Ishikawa (cell line): ENCODE measurements at regions not wholly inside any gene's neighbourhood (a gene's known extent, or its start where the extent isn't known, plus 50 kb on each side); places are given as distances from the start of the nearest gene placed in this dataset.

Experiments
- CEBPB ChIP-seq: IDR thresholded peaks from 2 replicates; pipeline ENCODE4 v1.6.1; 2012
- CREB1 ChIP-seq: IDR thresholded peaks from 2 replicates; pipeline ENCODE4 v1.6.1; 2012; ENCODE audit warnings: low read depth
- EGR1 ChIP-seq: IDR thresholded peaks from 2 replicates; pipeline ENCODE4 v1.6.1; 2012
- EP300 ChIP-seq: IDR thresholded peaks from 2 replicates; pipeline ENCODE4 v1.6.1; 2012; ENCODE audit warnings: borderline replicate concordance
- FOXM1 ChIP-seq: IDR thresholded peaks from 2 replicates; pipeline ENCODE4 v1.6.1; 2012; ENCODE audit warnings: low read depth, borderline replicate concordance
- NFIC ChIP-seq: IDR thresholded peaks from 2 replicates; pipeline ENCODE4 v1.6.1; 2012
- RAD21 ChIP-seq: IDR thresholded peaks from 2 replicates; pipeline ENCODE4 v1.6.1; 2012; ENCODE audit warnings: low read depth
- TAF1 ChIP-seq: IDR thresholded peaks from 2 replicates; pipeline ENCODE4 v1.6.1; 2012; ENCODE audit warnings: low read depth, mild to moderate bottlenecking
- TCF12 ChIP-seq: IDR thresholded peaks from 2 replicates; pipeline ENCODE4 v1.6.1; 2012; ENCODE audit warnings: low read depth
- TEAD4 ChIP-seq: IDR thresholded peaks from 2 replicates; pipeline ENCODE4 v1.6.1; 2012
- YY1 ChIP-seq: IDR thresholded peaks from 2 replicates; pipeline ENCODE4 v1.6.1; 2012; ENCODE audit warnings: low read depth
- ZBTB7A ChIP-seq: IDR thresholded peaks from 2 replicates; pipeline ENCODE4 v1.6.1; 2012; ENCODE audit warnings: low read depth
- TF ChIP-seq, protein P1 (sequence below): IDR thresholded peaks from 2 replicates; pipeline ENCODE4 v1.6.1; 2012; ENCODE audit warnings: low read depth, mild to moderate bottlenecking
- TF ChIP-seq, protein P2 (sequence below): IDR thresholded peaks from 2 replicates; pipeline ENCODE4 v1.6.1; 2012
- TF ChIP-seq, protein P3 (sequence below): IDR thresholded peaks from 2 replicates; pipeline ENCODE4 v1.6.1; 2012

DNA sequence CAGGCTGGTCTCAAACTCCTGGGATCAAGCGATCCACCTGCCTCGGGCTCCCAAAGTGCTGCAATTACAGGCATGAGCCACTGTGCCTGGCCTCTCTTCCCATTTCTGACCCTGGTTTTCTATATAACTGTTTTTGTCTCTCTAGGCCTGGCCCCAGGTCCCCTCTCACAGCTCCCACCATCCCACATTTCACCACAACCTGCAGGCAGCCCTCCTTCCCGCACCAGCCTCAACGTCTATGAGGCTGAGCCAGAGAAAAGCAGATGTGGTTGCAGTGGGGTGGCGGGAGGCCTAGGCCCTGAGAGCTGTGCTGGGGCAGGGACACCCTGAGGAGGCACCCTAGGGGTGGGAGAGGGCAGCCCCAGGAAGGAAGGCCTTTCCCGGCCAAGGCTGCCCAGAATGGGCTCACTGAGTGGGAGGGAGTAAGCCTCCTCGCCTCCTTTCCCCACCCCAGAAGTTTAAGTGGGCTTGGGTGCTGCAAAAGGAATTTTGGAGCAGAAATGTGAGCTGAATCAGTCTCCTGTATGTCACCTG lies 99.7 kb downstream of the LSM3 start:
- TF ChIP-seq EGR1 (no peak), TCF12 (no peak), FOXM1 (no peak), NFIC (no peak), RAD21 (no peak), TAF1 (no peak), EP300 (no peak), CEBPB (no peak), TEAD4 (no peak), YY1 (no peak), ZBTB7A (no peak), CREB1 (no peak)
- TF ChIP-seq, protein P1, sequence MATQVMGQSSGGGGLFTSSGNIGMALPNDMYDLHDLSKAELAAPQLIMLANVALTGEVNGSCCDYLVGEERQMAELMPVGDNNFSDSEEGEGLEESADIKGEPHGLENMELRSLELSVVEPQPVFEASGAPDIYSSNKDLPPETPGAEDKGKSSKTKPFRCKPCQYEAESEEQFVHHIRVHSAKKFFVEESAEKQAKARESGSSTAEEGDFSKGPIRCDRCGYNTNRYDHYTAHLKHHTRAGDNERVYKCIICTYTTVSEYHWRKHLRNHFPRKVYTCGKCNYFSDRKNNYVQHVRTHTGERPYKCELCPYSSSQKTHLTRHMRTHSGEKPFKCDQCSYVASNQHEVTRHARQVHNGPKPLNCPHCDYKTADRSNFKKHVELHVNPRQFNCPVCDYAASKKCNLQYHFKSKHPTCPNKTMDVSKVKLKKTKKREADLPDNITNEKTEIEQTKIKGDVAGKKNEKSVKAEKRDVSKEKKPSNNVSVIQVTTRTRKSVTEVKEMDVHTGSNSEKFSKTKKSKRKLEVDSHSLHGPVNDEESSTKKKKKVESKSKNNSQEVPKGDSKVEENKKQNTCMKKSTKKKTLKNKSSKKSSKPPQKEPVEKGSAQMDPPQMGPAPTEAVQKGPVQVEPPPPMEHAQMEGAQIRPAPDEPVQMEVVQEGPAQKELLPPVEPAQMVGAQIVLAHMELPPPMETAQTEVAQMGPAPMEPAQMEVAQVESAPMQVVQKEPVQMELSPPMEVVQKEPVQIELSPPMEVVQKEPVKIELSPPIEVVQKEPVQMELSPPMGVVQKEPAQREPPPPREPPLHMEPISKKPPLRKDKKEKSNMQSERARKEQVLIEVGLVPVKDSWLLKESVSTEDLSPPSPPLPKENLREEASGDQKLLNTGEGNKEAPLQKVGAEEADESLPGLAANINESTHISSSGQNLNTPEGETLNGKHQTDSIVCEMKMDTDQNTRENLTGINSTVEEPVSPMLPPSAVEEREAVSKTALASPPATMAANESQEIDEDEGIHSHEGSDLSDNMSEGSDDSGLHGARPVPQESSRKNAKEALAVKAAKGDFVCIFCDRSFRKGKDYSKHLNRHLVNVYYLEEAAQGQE = no peak
- TF ChIP-seq, protein P2, sequence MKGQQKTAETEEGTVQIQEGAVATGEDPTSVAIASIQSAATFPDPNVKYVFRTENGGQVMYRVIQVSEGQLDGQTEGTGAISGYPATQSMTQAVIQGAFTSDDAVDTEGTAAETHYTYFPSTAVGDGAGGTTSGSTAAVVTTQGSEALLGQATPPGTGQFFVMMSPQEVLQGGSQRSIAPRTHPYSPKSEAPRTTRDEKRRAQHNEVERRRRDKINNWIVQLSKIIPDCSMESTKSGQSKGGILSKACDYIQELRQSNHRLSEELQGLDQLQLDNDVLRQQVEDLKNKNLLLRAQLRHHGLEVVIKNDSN = no peak; the same call in 1 of the 2 replicates
- TF ChIP-seq, protein P3, sequence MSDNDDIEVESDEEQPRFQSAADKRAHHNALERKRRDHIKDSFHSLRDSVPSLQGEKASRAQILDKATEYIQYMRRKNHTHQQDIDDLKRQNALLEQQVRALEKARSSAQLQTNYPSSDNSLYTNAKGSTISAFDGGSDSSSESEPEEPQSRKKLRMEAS = no peak

DNA sequence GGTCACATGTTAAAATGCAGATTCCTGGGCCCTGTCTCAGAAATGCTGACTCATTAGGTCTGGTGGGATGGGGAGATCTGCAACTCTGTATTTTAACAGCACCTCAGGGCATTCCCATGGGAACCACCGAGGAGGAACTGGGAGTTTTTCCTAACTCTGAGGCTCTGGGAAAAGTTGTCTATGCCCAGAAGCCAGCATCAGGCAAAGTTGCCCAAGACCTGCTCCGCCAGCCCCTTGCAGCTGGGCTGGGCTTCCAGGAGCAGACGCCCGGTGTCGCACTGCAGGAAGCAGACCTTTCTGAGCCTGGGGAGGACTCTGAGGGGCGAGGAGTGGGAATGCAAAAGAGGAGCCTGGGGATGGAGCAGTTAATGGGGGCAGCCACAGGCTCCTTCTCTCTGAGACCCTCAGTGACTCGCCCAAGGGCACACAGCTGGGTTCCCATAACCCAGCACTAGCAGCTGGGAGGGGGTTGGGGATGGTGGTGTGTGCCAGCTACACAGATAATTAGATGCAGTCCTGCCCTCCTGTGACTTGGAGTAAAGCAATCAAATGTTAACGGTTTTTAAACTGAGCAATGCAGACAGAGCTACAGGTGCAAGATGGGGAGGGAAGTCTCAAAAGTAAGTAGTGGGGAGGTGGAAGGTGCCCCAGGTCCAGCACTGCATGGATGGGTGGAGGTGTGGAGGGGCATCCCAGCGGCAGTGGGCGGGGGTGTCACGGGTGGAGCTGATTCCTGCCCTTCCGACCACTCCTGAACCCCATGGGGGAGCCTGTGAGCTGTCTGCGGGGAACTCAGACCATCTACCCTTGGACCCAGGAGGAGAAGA lies 100.4 kb downstream of the LSM3 start:
- TF ChIP-seq TCF12 (no peak), RAD21 (peak; percentile 13; the same call in 1 of the 2 replicates), CREB1 (no peak), YY1 (no peak), CEBPB (no peak), NFIC (no peak), TAF1 (no peak)
- TF ChIP-seq, protein P2 = peak; percentile 66; the same call in 1 of the 2 replicates

DNA sequence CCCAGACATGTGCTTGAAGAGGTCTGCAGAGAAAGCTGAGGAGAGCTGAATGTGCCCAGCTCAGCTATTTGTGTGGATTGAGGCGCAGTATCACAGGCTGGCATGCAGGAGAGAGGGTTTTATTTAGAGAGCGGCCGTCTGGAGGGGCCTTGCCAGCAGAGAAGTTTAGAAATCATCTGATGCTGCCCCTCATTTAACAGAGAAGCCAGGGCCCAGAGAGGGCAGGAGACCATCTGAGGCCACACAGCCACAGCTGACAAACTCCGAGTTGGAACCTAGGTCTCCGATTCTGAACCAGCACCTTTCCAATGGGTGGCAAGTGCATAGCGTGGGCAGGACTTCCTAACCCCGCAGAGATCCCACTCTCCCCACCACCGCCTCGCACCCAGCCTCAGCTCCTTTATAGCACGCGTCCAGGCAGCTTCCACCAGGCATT lies 101.0 kb downstream of the LSM3 start:
- no peak for TF ChIP-seq CEBPB
- no peak for TF ChIP-seq TAF1
- no peak for TF ChIP-seq EP300
- TF ChIP-seq FOXM1 = no peak
- no peak for TF ChIP-seq TCF12
- no peak for TF ChIP-seq RAD21
- no peak for TF ChIP-seq NFIC

DNA sequence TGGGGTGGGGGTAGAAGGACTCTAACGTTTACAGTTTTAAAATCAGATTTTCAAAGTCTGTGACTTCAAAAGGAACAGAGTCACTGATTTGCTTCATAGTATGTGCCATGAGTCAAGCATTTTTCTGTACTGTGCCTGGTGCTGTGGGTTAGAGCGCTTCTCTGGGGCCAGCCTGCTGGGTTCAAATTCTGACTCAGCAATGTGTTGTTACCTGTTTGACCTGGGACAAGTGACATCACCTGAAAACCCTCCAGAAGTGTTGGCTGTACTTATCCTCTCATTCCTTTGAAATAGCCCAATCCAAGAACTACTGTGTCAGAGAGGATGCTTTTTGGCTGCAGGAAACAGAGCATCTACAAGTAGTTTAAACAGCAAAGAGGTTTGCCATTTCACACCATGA lies 101.7 kb downstream of the LSM3 start:
- no peak for TF ChIP-seq RAD21
- TF ChIP-seq EP300 = no peak
- TF ChIP-seq TCF12 = no peak

DNA sequence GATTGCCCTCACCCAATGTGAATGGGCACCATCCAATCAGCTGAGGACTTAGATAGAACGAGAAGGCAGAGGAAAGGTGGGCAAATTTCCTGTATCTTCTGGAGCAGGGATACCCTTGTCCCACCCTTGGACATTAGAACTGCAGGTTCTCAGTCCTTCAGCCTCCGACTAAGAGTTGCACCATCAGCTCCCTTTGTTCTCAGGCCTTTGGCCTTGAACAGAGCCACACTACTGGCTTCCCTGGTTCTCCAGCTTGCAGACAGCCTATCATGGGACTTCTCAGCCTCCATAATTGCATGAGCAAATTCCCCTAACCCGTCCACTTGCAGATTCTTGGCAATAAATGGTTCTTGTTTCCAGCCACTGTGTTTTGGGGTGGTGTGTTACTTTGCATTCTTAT lies 102.4 kb downstream of the LSM3 start:
- TF ChIP-seq, protein P1 = no peak
- TF ChIP-seq ZBTB7A = no peak
- no peak for TF ChIP-seq EGR1
- no peak for TF ChIP-seq CEBPB
- TF ChIP-seq TCF12 = no peak
- TF ChIP-seq EP300 = no peak
- no peak for TF ChIP-seq TEAD4
- TF ChIP-seq RAD21 = no peak
- no peak for TF ChIP-seq NFIC
- TF ChIP-seq, protein P2 = no peak
- TF ChIP-seq, protein P3 = no peak
- no peak for TF ChIP-seq TAF1
- TF ChIP-seq YY1 = no peak
- TF ChIP-seq FOXM1 = no peak
- TF ChIP-seq CREB1 = no peak
